Calu3 (cell line): ENCODE measurements at regions not wholly inside any gene's neighbourhood (a gene's known extent, or its start where the extent isn't known, plus 50 kb on each side); places are given as distances from the start of the nearest gene placed in this dataset.
"Not testable (repeated sequence)": the region's sequence is repeated elsewhere in the genome, so short reads cannot be mapped to it uniquely, and the experiment has no call there.

Source experiments
- BruUV-seq: library from RNA; stranded (reverse); fragments of 400-500 nt; replicated peaks from 2 replicates; lab custom pipeline; 2021; lab: Mats Ljungman, UMichigan
- CTCF ChIA-PET: fragments of 300-600 bp; sonication (Branson Sonifier 250); formaldehyde crosslinking; loops from one replicate; lab custom pipeline; 2022; ENCODE audit warnings: antibody characterized with exemption; lab: Charles Lee
- DNase-seq: peaks from one replicate; pipeline ENCODE4 v3.0.0; 2022
- H3K27ac Mint-ChIP-seq: one replicate; pipeline ENCODE4 v1.8.0; 2022; ENCODE audit warnings: mixed read lengths; ENCODE audit not compliant: unreplicated experiment
- H3K27me3 Mint-ChIP-seq: one replicate; pipeline ENCODE4 v1.8.0; 2022; ENCODE audit warnings: mixed read lengths; ENCODE audit not compliant: unreplicated experiment
- H3K36me3 Mint-ChIP-seq: one replicate; pipeline ENCODE4 v1.8.0; 2022; ENCODE audit warnings: mild to moderate bottlenecking, moderate library complexity, mixed read lengths; ENCODE audit not compliant: insufficient read depth, unreplicated experiment
- H3K4me1 Mint-ChIP-seq: one replicate; pipeline ENCODE4 v1.8.0; 2022; ENCODE audit warnings: mild to moderate bottlenecking, low read depth, mixed read lengths; ENCODE audit not compliant: unreplicated experiment
- H3K4me3 Mint-ChIP-seq: one replicate; pipeline ENCODE4 v1.8.0; 2022; ENCODE audit warnings: mild to moderate bottlenecking, low read depth, moderate library complexity, mixed read lengths; ENCODE audit not compliant: unreplicated experiment
- H3K9me3 Mint-ChIP-seq: one replicate; pipeline ENCODE4 v1.8.0; 2022; ENCODE audit warnings: low read depth, mixed read lengths; ENCODE audit not compliant: unreplicated experiment
- CTCF ChIP-seq: fragments of 200-600 bp; IDR thresholded peaks from one replicate; pipeline ENCODE4 v1.8.0; 2022; ENCODE audit warnings: antibody characterized with exemption; ENCODE audit not compliant: unreplicated experiment
- intact Hi-C: fragments of 100-400 bp; cut with micrococcal nuclease; formaldehyde crosslinking; loops from one replicate; pipeline ENCODE4 v1.10.0; 2022; ENCODE audit not compliant: unreplicated experiment

GRCh38 chr18:30679285-30679930, 363.1 kb downstream of the DSC3 start:
- CTCF ChIA-PET, result no interaction called here
- Mint-ChIP-seq H3K9me3 (no peaks in the 10 kb centered on the region), H3K27ac (no peak overlapping the region), H3K4me3 (no peak overlapping the region), H3K4me1 (no peaks in the 10 kb centered on the region), H3K27me3 (no peaks in the 10 kb centered on the region), H3K36me3 (no peaks in the 10 kb centered on the region)
- intact Hi-C loops, result no loop called here
- no TSS peak for BruUV-seq
- no peak for TF ChIP-seq CTCF
- no peak for DNase-seq

GRCh38 chr18:30677813-30678212, 364.7 kb downstream of the DSC3 start:
- H3K27ac Mint-ChIP-seq, H3K4me3 Mint-ChIP-seq, H3K4me1 Mint-ChIP-seq, H3K9me3 Mint-ChIP-seq, CTCF ChIA-PET, intact Hi-C loops, H3K36me3 Mint-ChIP-seq, H3K27me3 Mint-ChIP-seq, DNase-seq, BruUV-seq: not testable (repeated sequence)

- DNase-seq, result no peak
- Mint-ChIP-seq H3K4me1 (no peaks in the 10 kb centered on the region), H3K27ac (no peak overlapping the region), H3K36me3 (no peaks in the 10 kb centered on the region), H3K9me3 (peaks cover 3% of the 10 kb centered on the region), H3K4me3 (no peak overlapping the region), H3K27me3 (no peaks in the 10 kb centered on the region)
- no TSS peak for BruUV-seq
- CTCF ChIA-PET, result no interaction called here
- no peak for TF ChIP-seq CTCF
- intact Hi-C loops, result no loop called here
These were observed 366.5 kb downstream of the DSC3 start for GRCh38 chr18:30676053-30676480.

- CTCF ChIA-PET, result no interaction called here
- BruUV-seq, result no TSS peak
- H3K36me3 Mint-ChIP-seq, result no peaks in the 10 kb centered on the region
- DNase-seq, result no peak
- no peaks in the 10 kb centered on the region for H3K4me1 Mint-ChIP-seq
- TF ChIP-seq CTCF, result no peak
- intact Hi-C loops, result no loop called here
- no peak overlapping the region for H3K4me3 Mint-ChIP-seq
- no peak overlapping the region for H3K27ac Mint-ChIP-seq
- no peaks in the 10 kb centered on the region for H3K27me3 Mint-ChIP-seq
- peaks cover 3% of the 10 kb centered on the region for H3K9me3 Mint-ChIP-seq
These were observed 367.0 kb downstream of the DSC3 start for GRCh38 chr18:30675493-30675892.

- no peaks in the 10 kb centered on the region for H3K27me3 Mint-ChIP-seq
- no TSS peak for BruUV-seq
- no peak overlapping the region for H3K4me3 Mint-ChIP-seq
- DNase-seq, result no peak
- CTCF ChIA-PET, result no interaction called here
- H3K27ac Mint-ChIP-seq, result no peak overlapping the region
- H3K36me3 Mint-ChIP-seq, result no peaks in the 10 kb centered on the region
- intact Hi-C loops, result no loop called here
- peaks cover 3% of the 10 kb centered on the region for H3K9me3 Mint-ChIP-seq
- TF ChIP-seq CTCF, result no peak
- H3K4me1 Mint-ChIP-seq, result no peaks in the 10 kb centered on the region
These were observed 367.5 kb downstream of the DSC3 start for GRCh38 chr18:30675072-30675471.
